ENCODE measurements at regions not wholly inside any gene's neighbourhood (a gene's known extent, or its start where the extent isn't known, plus 50 kb on each side); places are given as distances from the start of the nearest gene placed in this dataset.
"Not testable (repeated sequence)": the region's sequence is repeated elsewhere in the genome, so short reads cannot be mapped to it uniquely, and the experiment has no call there.

DNA sequence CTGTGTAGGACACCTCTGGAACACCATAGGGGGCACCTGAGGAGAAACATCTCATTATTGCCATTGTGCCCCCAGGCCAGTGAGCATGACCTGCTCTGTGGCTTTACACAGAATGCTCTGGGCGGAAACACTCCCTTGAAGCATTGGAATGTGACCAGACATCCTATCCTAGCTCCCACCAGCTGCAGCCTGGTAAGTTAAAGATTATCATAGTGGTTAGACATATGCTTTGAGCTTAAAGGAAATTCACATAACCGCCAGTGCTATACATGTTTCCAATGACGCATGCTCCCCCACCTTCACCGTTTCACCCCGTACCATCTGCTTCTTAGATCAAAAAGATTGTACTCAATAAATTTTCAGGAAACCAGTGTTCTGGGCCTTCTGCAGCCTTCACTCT is 217.7 kb upstream of the CENPE start (continued):
- TF ChIP-seq ZBTB40 (IDR thresholded peaks at IDR 0.05): no peak
- TF ChIP-seq ZBTB40 (CRISPR knock-in tag; IDR thresholded peaks at IDR 0.05): no peak
- no peak for TF ChIP-seq RBM25 (IDR thresholded peaks at IDR 0.05; ENCODE audit: low read depth, low read length, severe bottlenecking)
- no peak for TF ChIP-seq SIRT6 (IDR thresholded peaks at IDR 0.05; ENCODE audit: low read depth, low read length)

GRCh38 chr4:103412646-103413045 is 214.5 kb upstream of the CENPE start:
- POLR2A ChIA-PET; H3K36me3 ChIP-seq (ENCODE audit: control insufficient read depth, insufficient read depth, low read length); CTCF ChIA-PET (ENCODE audit: low intra/inter-chr PET ratio): not testable (repeated sequence)

More at GRCh38 chr4:103412646-103413045, 214.5 kb upstream of the CENPE start:
- FAIRE-seq; in situ Hi-C loops (cut with MboI); DNase-seq (ENCODE audit: extremely low read depth in 1 of 4, low spot score in 3 of 4); H3K9ac ChIP-seq (ENCODE audit: insufficient read depth in 1 of 2, low read depth in 2 of 2, low read length in 2 of 2); H3K9me3 ChIP-seq (replicated peaks; ENCODE audit: control insufficient read depth, insufficient read depth, low read depth, low read length); BruUV-seq (replicated peaks); H3K4me1 ChIP-seq (replicated peaks in 1 of 2; ENCODE audit: control insufficient read depth in 2 of 2, insufficient read depth in 2 of 2, low read length in 2 of 2); H4K20me1 ChIP-seq (replicated peaks; ENCODE audit: control insufficient read depth, insufficient read depth, low read length); H3K9me1 ChIP-seq (ENCODE audit: control insufficient read depth, insufficient read depth, low read length); ATAC-seq; H3K27me3 ChIP-seq (ENCODE audit: control insufficient read depth in 2 of 2, insufficient read depth in 2 of 2, low read length in 2 of 2); intact Hi-C loops (cut with micrococcal nuclease); H3K4me3 ChIP-seq; H3K79me2 ChIP-seq (ENCODE audit: control insufficient read depth, insufficient read depth, low read length); H3K27ac ChIP-seq (ENCODE audit: extremely low read depth, low read depth, low read length); H3K4me2 ChIP-seq (ENCODE audit: insufficient read depth, low read length); H2AFZ ChIP-seq (ENCODE audit: low read depth, low read length): not testable (repeated sequence)
- WGBS (ENCODE audit: insufficient coverage, low coverage, missing lambda C conversion rate): 5% methylated on average over 4 of the region's 4 CpGs

Data from K562 (cell line).